ENCODE measurements at regions not wholly inside any gene's neighbourhood (a gene's known extent, or its start where the extent isn't known, plus 50 kb on each side); places are given as distances from the start of the nearest gene placed in this dataset.

DNA sequence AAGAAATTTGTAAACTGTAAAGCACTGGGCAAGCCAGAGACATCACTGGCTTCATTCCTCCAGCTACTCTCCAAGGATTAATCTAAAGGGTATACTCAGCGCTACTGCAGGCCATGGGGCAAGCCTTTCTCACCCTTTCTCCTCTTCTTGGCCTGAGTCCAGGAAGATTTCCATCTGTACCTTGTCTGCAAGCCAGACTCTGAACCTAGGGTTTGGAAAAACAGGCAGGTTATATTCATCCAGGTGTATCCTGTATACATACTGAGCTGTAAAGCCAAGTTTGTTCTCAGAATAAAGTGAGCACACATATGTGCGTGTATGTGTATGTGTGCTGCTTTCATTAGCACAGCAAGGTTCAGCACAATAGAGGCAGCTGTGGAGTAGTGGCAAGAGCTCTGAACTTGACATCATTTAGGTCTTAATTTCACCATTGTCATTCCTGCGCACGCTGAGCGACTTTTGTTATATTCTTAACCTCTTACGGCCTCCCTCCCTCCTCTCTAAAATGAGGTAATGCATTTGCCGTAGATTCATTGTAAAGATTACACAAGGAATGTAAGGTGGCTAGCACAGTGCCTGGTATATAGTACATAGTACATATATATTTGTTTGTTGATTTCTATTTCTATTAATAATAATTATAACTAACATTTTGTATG is 128.1 kb upstream of the JUN start:
- no peak for DNase-seq

DNA sequence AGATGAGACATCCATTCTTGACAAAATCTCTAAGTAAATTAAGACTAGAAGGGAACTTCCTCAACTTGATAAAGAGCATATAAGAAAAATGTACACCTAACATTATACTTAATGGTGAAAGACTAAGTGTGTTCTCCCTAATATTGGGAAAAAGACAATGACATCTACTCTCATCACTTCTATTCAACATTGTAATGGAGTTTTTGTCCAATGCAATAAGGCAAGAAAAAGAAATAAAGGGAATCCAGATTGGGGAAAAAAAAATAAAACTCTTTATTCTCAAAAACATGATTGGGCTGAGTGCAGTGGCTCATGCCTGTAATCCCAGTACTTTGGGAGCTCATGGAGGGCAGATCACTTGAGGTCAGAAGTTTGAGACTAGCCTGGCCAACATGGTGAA is 131.1 kb upstream of the JUN start:
- no peak for DNase-seq

DNA sequence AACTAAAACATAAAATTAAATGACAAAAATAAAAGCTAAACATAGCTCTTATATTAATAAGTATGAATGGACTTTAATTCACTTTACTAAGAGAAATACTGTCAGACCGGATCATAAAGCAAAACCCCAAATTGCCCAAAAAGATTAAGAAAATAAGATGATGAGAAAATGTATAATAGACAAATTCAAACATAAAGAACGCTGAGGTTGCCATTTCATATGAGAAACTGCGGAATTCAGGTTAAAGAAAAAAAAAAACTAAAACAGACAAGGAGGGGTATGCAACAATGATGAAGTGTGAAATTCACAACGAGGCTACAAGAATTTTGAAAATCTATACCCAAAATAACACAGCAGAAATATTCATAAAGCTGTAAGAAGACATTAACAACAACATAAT is 133.6 kb upstream of the JUN start:
- no peak for DNase-seq

DNA sequence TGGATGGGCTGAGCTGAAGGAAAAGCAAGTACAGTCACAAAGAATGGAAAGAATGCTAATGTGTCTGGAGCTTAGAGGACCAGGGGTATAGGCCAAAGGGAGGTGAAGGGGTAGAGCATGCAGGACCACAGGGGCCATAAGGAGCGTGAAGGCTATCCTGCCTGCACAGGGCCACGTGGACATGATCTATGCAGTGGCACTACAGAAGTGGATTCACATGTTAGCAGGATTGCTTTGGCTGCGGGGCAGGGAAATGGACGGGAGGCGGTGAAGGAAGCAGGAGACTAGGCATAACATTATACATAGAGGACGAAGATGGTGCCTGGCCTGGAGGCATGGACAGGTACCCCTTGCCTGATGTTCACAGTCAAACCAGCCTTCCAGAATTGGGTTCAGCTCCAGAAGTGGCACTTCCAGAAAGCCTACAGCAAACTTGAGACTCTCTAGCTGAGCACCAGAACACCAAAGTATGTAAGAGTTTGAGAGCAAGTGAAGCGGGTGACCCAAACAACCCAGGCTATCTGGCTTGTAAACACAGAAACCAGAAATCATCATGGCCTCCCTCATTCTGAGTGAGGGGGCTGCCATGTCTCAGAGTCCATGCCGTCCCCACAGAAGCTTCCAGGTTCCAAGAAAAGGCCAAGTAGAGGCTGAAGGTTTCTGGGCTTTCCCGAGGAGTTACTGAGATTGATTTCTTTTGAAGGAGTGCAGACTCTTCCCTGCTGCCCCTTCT is 135.5 kb upstream of the JUN start:
- DNase-seq, result no peak

DNA sequence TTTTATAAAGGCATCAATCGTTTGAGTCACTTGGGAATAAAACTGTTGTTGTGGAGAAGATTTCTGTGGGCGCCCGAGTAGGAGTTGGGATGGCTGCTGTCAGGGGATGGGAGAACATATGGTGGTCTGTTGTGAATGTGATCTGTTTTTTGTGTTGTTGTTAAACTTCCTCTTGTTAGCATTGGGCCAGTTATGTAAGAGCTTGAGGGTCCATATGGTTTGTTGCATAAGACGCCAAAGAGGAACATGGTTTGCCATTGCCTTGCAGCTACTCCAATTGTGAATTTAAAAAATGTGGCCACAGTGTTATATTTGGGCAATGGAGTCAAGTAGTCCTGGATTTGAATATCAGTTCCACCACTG is 136.1 kb upstream of the JUN start:
- DNase-seq, result peak; percentile 84 to 86

DNA sequence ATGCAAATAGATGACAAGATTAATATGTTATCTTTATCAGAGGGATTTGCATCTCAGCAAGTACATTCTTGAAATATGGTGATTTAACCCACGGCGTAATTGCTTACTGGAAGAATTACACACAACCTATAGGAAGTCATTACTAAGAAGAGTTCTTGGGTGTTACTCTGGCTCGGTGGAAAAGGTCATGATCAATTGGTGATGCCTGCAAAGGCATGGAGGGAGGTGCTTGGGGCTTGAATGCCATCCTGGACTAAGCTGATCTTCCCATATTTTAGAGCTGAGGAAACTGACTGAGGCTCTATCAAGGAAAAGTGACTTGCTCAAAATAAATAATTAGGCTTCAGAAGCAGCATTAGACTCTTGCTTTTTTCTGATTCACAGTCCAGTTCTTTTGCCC is 137.5 kb upstream of the JUN start:
- no peak for DNase-seq

DNA sequence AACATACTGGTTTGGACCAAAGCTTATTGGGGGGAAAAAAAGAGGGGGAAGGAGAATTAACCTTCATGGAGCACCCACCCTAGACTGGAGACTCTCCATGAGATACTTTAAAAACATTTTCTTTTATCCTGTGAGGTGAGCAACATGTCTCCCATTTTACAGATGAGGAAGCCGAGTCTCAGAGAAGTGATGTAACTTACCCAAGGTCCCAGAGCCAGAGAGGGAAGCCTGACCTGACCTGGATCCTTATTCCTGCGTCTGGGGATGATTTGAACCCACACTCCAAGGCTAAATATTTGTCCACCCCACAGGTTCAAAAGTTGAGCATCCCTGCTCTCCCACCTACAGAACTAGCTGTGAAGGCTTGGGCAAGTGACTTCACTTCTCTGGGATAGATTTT is 137.9 kb upstream of the JUN start:
- no peak for DNase-seq

DNA sequence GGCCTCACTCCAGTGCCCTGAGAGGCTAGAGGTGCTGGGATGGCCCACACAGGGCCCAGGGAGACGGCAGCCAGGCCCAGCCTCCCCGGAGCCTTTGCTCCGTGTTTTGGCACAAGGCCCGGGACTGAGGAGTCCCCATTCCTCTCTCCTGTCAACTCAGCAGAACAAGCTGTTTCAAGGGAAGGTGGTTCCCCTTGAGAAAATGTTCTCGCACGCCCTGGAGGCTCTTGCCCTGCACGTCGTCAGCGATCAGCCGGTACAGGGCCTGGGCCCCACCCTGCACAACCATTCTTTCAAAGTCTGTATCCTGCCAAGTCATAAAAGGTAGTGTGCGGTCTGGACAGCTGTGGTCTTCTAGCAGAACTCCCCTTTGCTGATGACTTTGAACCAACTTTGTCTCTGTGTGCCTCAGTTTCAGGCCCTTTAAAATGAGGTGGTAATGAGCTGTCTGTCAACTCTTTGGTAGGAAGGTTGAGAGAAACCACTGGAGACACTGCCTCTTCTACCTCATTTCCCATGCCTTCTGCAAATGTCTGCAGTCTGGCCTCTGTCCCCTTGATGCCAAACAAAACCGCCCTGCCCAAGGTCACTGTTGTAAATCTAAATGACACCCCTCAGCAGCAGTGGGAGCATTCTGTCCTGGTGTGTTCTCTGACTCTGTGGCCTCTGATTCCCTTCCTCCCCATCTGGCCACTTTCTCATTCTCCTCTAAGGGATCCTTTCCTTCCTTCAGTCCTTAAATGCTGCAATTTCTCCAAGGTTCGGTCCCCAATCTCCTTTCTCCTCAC is 138.6 kb upstream of the JUN start:
- DNase-seq, result peak in 1 of 2 donors; percentile 33

DNA sequence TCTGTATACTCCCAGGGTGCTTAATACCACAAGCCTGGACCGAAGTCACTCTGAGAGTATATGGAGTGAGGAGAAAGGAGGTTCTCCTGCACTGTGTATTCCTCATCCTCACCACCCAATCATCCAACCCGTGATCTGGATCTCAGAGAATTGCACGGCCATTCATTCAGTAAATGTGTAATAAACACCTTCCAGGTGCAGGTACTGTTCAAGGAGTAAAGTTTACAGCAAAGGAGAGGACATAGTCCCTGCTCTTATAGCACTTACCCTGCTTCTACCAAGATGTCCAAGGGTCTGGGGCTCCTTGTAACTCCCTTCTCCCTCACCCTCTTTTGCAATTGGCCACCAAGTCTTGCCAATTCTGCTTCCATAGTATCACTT is 139.2 kb upstream of the JUN start:
- DNase-seq, result no peak

DNA sequence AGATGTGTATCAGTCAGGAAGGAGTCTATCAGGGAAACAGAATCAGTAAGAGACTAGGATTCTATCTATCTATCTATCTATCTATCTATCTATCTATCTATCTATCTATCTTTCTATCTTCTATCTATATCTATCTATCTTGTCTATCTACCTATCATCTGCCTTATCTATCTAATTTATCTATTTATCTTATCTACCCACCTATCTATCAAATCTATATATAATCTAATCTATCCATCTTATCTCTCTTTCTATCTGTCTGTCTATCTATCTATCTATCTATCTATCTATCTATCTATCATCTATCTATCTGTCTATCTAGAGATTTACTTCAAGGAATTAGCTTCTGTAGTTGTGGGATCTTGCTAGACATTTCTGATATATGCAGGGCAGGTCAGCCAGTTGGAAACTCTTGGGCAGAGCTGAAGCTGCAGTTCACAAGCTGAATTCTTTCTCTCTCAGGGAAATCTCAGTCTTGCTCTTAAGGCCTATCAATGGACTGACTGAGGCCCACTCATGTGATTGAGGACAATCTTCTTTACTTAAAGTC is 140.2 kb upstream of the JUN start:
- DNase-seq, result no peak

DNA sequence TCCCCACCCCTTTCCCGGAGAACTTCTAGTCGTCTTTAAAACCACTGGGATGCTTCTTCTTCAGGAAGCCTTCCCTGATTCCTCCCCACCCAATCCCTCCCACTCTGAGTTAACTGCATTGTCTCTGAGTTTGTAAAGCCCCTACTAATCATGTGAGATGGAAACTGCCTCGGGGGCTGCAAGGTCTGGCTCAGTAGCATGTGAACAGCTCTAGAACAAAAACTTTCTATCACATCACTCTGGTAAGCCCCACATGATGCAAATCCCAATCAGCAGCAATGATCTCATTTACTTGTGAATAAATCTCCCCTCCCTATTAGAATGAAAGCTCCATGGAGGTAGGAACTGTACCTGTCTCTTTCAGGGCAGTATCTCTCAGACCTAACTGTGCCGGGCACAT is 141.0 kb upstream of the JUN start:
- DNase-seq, result no peak

DNA sequence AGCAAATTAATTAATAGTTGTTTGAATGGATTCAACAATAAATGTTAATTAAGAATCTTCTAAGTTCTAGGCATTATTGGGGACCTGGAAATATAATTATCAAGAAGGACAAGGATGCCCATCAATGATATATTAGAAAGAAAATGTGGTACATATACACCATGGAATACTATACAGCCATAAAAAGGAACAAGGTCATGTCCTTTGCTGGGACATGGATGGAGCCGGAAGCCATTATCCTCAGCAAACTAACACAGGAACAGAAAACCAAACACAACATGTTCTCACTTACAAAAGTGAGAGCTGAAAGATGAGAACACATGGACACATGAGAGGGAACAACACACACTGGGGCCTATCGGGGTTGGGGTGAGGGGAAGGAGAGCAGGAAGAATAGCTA is 141.4 kb upstream of the JUN start:
- no peak for DNase-seq

DNA sequence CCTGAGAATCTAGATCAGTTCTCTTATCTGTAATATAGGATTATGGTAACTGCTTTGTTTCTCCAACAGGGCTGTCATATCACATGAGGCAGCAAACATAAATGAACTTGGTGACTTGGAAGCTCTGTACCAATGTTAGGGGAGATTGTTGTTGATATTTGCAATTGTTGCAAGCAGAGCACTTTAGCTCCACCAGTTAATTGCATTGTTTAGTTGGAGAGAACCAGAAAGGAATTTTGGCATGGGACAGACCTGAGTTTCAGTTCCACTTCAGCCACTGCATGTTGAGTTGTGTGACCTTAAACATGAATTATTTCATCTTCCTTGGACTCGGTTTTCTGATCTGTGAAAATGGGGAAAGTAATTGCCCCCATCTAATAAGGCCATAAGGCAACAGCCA is 142.3 kb upstream of the JUN start:
- peak; percentile 20 to 39 for DNase-seq

DNA sequence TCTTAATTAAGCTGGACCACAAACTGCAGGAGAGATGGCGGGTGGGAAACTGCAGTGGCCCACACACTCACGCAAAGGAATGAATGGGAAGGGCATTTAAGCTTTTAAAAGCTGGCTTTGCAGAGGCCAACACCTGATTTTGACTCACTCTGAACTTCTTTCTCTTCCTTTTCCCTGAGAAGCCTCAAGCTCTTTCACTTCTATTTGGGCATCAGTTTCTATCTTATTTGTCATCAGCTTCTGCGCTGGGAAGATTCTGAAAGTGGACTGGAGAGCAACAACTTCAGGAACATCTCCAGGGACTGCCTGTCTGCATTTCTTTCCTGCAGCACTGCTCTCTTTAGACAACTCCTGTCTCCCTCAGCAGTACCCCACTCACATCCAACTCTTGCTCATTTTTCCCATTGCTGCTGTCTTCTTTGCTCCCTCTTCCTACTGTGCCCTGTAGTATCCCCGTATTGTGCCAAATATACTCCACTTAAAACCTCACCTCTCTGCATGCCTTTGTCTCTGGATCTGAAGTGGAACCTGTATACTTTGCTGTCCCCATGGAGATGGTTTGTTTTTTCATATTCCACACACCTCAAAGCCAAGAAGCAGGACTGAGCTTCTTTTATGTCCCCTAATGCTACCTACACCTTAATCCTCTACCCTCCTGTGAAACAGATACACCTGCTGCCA is 143.3 kb upstream of the JUN start:
- peak in 1 of 2 donors; percentile 28 for DNase-seq

DNA sequence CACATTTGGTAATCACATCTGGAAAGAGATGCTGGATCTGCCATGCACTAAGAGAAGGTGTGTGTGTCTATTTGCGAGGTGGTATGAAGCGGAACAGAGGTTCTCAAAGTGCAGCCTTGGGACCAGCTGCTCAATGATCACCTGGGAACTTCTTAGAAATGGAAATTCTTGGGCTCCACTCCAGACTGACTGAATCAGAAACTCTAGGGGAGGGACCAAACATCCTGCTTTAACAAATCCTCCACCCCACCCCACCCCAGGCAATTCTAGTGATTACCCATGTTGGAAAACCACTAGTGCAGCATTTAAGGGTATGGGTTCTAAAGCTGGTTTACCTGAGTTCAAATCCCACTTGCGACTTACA is 143.9 kb upstream of the JUN start:
- DNase-seq, result no peak

DNA sequence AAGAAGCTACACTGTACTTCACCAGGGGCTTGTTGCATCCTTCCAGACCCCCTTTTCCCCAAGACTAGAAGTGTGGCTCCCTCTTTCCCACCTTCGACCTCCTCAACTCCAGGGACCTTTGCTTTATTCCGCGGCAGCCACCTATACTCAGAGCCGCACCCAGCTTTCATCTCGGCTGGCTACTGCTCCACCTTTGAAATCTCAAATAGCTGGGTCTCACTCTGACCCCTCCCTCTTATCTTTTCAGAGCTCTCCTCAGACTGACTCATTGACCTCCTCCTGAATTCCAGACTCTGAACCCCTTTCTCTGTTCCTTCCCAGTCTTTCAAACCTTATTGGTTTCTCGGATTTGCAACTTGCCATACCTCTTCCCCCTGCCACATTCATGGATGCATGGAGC is 144.7 kb upstream of the JUN start:
- DNase-seq, result no peak

DNA sequence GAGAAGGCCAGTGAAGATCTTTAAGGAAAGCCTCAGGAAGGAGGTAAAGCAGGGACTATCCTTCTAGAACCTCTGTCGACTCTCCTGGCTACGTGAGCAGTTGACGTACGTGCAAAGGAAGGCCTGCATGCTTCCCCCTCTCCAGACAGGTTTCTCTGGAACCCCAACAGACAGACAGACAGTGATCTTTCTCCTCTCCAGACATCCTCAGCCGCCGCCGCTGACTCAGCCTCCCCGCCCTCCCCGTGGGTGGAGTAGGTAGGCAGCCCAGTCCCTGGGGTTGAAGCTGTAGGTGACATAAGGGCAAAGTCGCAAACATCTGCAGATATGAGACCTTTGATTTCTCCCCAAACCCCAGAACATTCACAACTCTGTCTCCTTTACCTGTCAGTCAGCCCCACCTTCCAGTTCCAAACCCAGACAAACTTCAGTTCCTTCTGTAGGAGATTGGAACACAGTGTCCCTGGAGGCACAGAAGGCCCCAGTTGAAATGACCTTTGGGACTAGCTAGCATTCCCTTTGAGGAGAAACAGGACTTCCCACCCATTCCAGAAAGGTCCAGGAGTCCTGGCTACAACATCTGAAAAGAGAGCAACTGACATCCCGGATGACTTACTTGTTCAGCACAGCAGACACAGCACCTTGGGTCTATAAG is 146.0 kb upstream of the JUN start:
- DNase-seq, result no peak

DNA sequence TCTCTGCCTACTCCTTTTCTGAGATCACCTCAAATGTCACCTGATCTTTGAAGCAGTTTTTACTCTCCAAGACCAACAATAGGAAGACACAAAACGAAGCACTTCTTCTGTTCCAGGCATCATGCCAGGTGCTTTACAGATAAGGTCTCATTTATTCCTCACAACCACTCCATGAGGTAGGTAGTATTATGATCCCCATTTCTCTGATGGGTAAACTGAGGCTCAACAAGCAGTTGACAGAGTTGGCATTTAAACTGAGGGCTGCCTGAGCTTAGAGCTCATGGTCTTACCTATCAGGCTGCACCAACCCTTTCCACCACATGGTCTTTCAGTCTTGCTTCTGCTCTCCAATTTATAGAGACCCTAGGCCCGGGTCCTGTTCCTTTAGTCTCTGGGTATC is 147.2 kb upstream of the JUN start:
- DNase-seq, result no peak

DNA sequence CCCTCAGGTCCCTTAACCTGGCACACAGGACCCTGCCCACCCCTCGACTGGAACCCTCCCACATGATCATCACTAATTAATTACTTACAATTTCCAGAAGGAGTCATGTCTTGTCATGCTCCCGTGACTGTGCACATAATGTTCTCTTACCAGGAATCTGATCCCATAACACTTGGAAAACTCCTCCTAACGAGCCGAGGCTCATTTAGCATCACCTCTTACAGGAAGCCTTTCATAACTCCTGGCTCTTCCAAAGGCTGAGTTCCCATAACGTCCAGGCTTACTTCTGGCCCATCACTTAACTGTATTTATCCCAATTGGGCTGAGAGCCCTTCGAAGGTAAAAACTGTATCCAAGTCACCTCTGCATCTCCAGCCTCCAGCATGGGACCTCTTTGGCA is 147.9 kb upstream of the JUN start:
- DNase-seq, result no peak

DNA sequence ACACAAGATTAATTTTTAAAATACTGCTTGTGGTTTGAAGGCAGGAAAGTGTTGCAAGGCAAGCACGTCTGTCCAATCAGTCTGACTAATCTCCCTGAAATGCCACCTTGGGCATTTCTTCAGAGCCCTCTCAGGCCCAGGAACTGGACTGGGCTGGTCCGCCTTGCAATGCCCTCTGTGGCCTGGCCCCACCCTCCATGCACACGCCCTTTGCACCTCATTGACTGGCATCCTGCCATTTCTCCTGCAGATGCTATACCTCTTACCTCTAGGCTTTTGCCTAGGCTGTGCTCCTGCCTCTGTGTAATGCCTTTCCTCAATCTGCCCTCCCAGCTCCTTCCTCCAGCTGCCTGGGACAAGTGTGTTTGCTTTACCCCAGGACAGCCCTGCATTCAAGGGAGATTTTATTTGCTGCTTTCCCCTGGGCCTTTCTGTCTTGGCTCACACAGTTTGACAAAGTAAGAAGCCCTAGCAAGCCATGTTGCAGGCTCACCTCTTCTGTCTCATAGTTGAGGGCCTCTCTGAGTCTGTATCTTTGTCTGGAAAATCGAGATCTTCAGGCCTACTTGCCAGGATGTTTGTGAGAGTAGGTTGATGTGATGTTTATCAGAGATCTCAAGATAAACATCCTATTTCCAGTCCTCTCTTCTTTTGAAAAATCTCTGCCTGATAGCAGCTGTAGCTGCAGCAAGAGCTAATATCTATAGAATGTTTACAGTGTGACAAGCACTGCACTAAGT is 149.2 kb upstream of the JUN start:
- DNase-seq, result peak; percentile 34 to 49

DNA sequence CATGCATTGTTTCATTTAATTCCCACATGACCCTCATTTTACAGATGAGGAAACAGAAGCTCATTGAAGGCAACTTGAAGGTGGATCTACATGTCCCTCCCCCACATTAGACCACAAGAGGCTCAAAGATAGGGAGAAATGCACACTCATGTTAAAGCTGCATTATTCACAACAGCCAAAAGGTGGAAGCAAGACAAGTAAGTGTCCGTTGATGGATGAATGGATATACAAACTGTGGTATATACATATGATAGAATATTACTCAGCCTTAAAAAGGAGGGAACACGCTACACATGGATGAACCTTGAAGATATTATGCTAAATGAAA is 149.7 kb upstream of the JUN start:
- no peak for DNase-seq

DNA sequence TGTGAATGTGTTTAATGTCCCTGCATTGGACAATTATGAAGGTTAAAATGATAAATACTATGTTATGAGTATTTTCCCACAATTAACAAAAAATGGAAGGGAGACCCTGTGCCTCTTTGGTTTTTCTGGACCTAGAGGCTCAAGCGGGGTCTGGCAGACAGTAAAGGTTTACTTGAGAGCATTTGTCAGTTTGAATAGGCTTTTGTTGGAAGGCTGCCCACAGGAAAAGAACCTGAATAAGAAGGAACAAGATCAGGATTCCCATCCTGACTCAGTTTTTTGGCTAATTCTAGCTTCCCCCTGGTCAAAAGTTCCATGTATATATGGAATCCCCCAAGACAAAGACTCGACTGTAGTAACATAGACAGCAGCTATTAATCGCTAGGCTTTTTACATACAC is 150.9 kb upstream of the JUN start:
- no peak for DNase-seq
